ENCODE measurements at regions not wholly inside any gene's neighbourhood (a gene's known extent, or its start where the extent isn't known, plus 50 kb on each side); places are given as distances from the start of the nearest gene placed in this dataset.

GRCh38 chr2:41913921-41914609 lies 133.8 kb upstream of the PKDCC start:
- TF ChIP-seq, protein P1, sequence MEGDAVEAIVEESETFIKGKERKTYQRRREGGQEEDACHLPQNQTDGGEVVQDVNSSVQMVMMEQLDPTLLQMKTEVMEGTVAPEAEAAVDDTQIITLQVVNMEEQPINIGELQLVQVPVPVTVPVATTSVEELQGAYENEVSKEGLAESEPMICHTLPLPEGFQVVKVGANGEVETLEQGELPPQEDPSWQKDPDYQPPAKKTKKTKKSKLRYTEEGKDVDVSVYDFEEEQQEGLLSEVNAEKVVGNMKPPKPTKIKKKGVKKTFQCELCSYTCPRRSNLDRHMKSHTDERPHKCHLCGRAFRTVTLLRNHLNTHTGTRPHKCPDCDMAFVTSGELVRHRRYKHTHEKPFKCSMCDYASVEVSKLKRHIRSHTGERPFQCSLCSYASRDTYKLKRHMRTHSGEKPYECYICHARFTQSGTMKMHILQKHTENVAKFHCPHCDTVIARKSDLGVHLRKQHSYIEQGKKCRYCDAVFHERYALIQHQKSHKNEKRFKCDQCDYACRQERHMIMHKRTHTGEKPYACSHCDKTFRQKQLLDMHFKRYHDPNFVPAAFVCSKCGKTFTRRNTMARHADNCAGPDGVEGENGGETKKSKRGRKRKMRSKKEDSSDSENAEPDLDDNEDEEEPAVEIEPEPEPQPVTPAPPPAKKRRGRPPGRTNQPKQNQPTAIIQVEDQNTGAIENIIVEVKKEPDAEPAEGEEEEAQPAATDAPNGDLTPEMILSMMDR (conservative IDR thresholded peaks at IDR 0.05): no peak

DNA sequence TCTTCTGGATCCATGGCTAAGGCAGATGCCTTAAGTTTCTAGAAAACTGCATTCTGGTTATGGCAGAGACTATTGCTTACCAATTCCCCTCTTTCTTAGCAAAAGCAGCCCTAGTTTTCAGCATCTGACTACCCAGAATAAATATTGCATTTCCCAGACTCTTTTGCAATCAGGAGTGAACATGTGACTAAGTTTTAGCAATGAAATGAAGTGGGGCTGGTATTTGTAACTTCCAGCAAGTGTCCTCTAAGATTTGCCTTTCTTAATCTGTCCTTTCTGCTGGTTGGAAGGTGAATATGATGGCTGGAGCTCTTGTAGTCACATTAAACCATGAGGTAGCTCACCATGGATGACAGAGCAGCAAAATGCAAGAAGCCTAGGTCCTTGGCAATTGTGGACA lies 132.9 kb upstream of the PKDCC start:
- TF ChIP-seq, protein P1 (conservative IDR thresholded peaks at IDR 0.05): no peak

More at GRCh38 chr2:41913921-41914609, 133.8 kb upstream of the PKDCC start:
- no peak overlapping the region for H3K27ac ChIP-seq

GRCh38 chr2:41916177-41916576 lies 131.6 kb upstream of the PKDCC start:
- TF ChIP-seq, protein P1 (conservative IDR thresholded peaks at IDR 0.05): no peak
- H3K27ac ChIP-seq: no peak overlapping the region

More for the DNA sequence above, 132.9 kb upstream of the PKDCC start:
- H3K27ac ChIP-seq: no peak overlapping the region

GRCh38 chr2:41917587-41917986 lies 130.2 kb upstream of the PKDCC start:
- H3K27ac ChIP-seq: no peak overlapping the region
- TF ChIP-seq, protein P1 (conservative IDR thresholded peaks at IDR 0.05): no peak

GRCh38 chr2:41919135-41919534 lies 128.7 kb upstream of the PKDCC start:
- H3K27ac ChIP-seq: no peak overlapping the region
- TF ChIP-seq, protein P1 (conservative IDR thresholded peaks at IDR 0.05): no peak

DNA sequence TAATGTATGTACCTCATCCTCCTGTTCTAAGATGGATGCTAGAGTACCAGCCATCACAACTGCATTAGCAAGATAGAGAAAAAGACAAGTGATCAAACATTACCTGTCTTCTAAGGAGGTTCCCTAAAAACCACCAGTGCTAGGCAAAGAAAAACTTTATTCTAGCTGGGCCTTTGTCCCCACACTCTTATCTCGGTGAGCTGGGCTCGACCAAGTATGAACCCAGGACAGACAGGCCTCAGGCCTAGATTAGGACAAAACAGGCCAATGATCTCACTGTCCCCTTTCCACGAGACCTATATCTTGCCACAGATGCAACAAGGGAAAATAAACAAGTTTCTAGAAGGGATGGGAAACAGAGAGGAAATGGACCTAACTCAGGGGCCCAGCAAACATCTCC lies 127.6 kb upstream of the PKDCC start:
- TF ChIP-seq, protein P1 (conservative IDR thresholded peaks at IDR 0.05): no peak
- no peak overlapping the region for H3K27ac ChIP-seq

GRCh38 chr2:41920812-41921211 lies 127.0 kb upstream of the PKDCC start:
- H3K27ac ChIP-seq: no peak overlapping the region
- TF ChIP-seq, protein P1 (conservative IDR thresholded peaks at IDR 0.05): no peak

Data from VCaP (cell line).